Activated B cell treated with CpG ODN at 0.5 μM for 24 hours (primary cell): ENCODE measurements at regions not wholly inside any gene's neighbourhood (a gene's known extent, or its start where the extent isn't known, plus 50 kb on each side); places are given as distances from the start of the nearest gene placed in this dataset.

ENCODE experiments used
- ATAC-seq: fragments of 200-7000 bp; cut with Tn5 transposase; one replicate; pipeline ENCODE4 v1.10.0; 2021; ENCODE audit warnings: low read depth, mild to moderate bottlenecking, moderate library complexity
- CTCF ChIA-PET: fragments of 350-600 bp; sonication (Branson Sonifier 250); formaldehyde crosslinking; loops from one replicate; lab custom pipeline; 2021; ENCODE audit warnings: antibody characterized with exemption; lab: Charles Lee
- POLR2A ChIA-PET: fragments of 350-600 bp; sonication (Branson Sonifier 250); formaldehyde crosslinking; loops from one replicate; lab custom pipeline; 2021; ENCODE audit warnings: antibody characterized with exemption; lab: Charles Lee
- DNase-seq: peaks from one replicate; pipeline ENCODE4 v3.0.0; 2022
- H3K27ac Mint-ChIP-seq: one replicate; pipeline ENCODE4 v1.8.0; 2020; ENCODE audit warnings: mixed read lengths
- H3K27me3 Mint-ChIP-seq: one replicate; pipeline ENCODE4 v1.8.0; 2021; ENCODE audit warnings: mixed read lengths
- H3K36me3 Mint-ChIP-seq: one replicate; pipeline ENCODE4 v1.8.0; 2021; ENCODE audit warnings: low read depth, mixed read lengths
- H3K4me1 Mint-ChIP-seq: one replicate; pipeline ENCODE4 v1.8.0; 2021; ENCODE audit warnings: mixed read lengths
- H3K4me3 Mint-ChIP-seq: one replicate; pipeline ENCODE4 v1.8.0; 2020; ENCODE audit warnings: mild to moderate bottlenecking, mixed read lengths
- H3K9me3 Mint-ChIP-seq: one replicate; pipeline ENCODE4 v1.8.0; 2020; ENCODE audit warnings: mixed read lengths
- intact Hi-C: fragments of 100-400 bp; cut with micrococcal nuclease; formaldehyde crosslinking; loops from one replicate; pipeline ENCODE4 v1.15.1; 2024
- TF ChIP-seq, protein P1 (sequence below): fragments of 200-600 bp; IDR thresholded peaks from one replicate; pipeline ENCODE4 v1.8.0; 2022; ENCODE audit warnings: antibody characterized with exemption, mild to moderate bottlenecking

DNA sequence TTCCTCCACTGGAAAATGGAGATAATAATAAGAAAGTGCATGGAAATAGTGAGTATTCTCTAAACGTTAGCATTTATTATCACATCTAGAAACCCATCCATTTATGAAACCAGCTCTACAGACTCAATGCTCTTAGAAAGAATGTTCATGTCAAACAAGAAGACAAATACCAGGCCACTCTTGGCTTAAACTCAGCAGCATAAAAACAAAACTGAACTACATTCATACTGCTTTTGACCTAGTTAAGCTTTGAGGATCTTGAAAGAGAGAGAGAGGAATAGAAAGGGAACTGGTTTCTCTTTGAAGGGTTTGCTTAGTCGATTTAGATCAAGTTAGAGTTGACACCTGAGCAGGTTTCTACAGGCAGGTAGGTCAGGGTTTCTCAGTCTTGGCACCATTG lies 332.9 kb upstream of the PRKCQ start:
- DNase-seq: no peak
- Mint-ChIP-seq H3K36me3 (no peaks in the 10 kb centered on the region), H3K27me3 (no peaks in the 10 kb centered on the region), H3K4me3 (no peak overlapping the region), H3K27ac (no peak overlapping the region), H3K4me1 (peaks cover 10% of the 10 kb centered on the region), H3K9me3 (no peaks in the 10 kb centered on the region)
- intact Hi-C loops: no loop called here
- TF ChIP-seq, protein P1, sequence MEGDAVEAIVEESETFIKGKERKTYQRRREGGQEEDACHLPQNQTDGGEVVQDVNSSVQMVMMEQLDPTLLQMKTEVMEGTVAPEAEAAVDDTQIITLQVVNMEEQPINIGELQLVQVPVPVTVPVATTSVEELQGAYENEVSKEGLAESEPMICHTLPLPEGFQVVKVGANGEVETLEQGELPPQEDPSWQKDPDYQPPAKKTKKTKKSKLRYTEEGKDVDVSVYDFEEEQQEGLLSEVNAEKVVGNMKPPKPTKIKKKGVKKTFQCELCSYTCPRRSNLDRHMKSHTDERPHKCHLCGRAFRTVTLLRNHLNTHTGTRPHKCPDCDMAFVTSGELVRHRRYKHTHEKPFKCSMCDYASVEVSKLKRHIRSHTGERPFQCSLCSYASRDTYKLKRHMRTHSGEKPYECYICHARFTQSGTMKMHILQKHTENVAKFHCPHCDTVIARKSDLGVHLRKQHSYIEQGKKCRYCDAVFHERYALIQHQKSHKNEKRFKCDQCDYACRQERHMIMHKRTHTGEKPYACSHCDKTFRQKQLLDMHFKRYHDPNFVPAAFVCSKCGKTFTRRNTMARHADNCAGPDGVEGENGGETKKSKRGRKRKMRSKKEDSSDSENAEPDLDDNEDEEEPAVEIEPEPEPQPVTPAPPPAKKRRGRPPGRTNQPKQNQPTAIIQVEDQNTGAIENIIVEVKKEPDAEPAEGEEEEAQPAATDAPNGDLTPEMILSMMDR: no peak
- ChIA-PET POLR2A (no interaction called here), CTCF (interaction anchor here (1.0 kb wide), 1 partner anchor 504 kb away, joined by 3 read pairs; no protein-coding TSS in a partner anchor)
- no peak for ATAC-seq

DNA sequence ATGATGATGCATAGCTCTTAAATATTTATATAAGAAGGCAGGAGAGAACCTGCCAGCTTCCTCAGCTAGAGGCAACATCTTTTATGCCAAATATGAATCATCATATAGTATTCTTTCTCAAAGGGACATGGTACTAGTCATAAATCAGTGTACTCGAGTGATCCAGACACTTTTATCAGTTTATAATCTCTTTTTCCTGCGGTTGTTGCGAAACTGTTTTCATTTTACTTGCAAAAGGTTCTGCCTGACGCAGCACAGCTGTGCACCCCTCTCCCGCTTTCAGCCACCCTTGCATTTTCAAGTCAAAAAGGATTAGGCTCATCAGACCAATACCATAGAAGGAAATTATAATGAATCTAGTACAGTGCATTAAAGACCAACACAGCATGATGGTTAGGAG lies 332.3 kb upstream of the PRKCQ start:
- ChIA-PET POLR2A (no interaction called here), CTCF (no interaction called here)
- intact Hi-C loops: no loop called here
- no peaks in the 10 kb centered on the region for H3K36me3 Mint-ChIP-seq
- no peak overlapping the region for H3K4me3 Mint-ChIP-seq
- DNase-seq (no peak), ATAC-seq (no peak)
- TF ChIP-seq, protein P1: no peak
- peaks cover 10% of the 10 kb centered on the region for H3K4me1 Mint-ChIP-seq
- no peaks in the 10 kb centered on the region for H3K27me3 Mint-ChIP-seq
- no peak overlapping the region for H3K27ac Mint-ChIP-seq
- H3K9me3 Mint-ChIP-seq: no peaks in the 10 kb centered on the region

GRCh38 chr10:6912021-6912420 lies 331.9 kb upstream of the PRKCQ start:
- peaks cover 8% of the 10 kb centered on the region for H3K4me1 Mint-ChIP-seq

DNA sequence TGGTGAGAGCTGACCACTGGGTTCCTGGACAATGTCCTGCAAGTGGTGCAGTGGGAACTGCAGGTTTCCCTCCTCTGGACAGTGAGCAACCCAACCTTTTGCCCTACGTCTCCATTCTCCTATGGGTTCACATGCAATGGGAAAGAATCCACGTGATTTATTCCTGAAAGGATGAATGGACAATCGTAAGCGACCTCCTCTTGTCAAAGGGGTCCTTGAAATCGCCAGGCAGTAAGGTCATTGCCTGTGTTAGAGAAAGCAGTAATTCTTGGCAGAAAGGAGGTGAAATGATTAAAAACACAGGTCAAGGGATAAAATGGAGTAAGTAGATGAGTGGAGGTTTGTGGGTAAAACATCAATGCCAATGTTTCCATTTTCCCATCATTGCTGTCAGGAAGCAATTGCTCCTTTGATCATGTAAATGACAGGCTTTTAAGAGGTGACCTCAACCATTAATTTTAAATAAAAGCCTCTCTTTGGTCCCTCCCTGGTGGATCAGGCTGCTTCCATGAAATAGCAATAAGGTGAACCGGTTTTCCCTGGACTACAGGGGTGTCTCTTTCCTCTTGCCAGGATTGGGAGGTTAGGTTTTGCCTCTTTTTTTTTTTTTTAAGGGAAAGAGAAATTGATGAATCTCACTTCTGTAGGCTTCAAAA lies 330.0 kb upstream of the PRKCQ start:
- ATAC-seq (no peak), DNase-seq (no peak)
- Mint-ChIP-seq H3K27me3 (no peaks in the 10 kb centered on the region), H3K9me3 (peaks cover 2% of the 10 kb centered on the region), H3K4me1 (no peaks in the 10 kb centered on the region), H3K36me3 (no peaks in the 10 kb centered on the region), H3K27ac (no peak overlapping the region), H3K4me3 (no peak overlapping the region)
- TF ChIP-seq, protein P1: no peak
- CTCF ChIA-PET: no interaction called here
- POLR2A ChIA-PET: no interaction called here
- intact Hi-C loops: no loop called here

More at GRCh38 chr10:6912021-6912420, 331.9 kb upstream of the PRKCQ start:
- no peak overlapping the region for H3K27ac Mint-ChIP-seq
- CTCF ChIA-PET: no interaction called here
- POLR2A ChIA-PET: no interaction called here
- no peak overlapping the region for H3K4me3 Mint-ChIP-seq
- DNase-seq: no peak
- no peaks in the 10 kb centered on the region for H3K36me3 Mint-ChIP-seq
- ATAC-seq: no peak
- intact Hi-C loops: no loop called here
- TF ChIP-seq, protein P1: no peak
- no peaks in the 10 kb centered on the region for H3K27me3 Mint-ChIP-seq
- no peaks in the 10 kb centered on the region for H3K9me3 Mint-ChIP-seq

- DNase-seq: no peak
- CTCF ChIA-PET: no interaction called here
- TF ChIP-seq, protein P1: no peak
- no peak overlapping the region for H3K27ac Mint-ChIP-seq
- no peak overlapping the region for H3K4me3 Mint-ChIP-seq
- H3K27me3 Mint-ChIP-seq: peaks cover 2% of the 10 kb centered on the region
- H3K4me1 Mint-ChIP-seq: no peaks in the 10 kb centered on the region
- intact Hi-C loops: no loop called here
- H3K9me3 Mint-ChIP-seq: peaks cover 13% of the 10 kb centered on the region
- H3K36me3 Mint-ChIP-seq: no peaks in the 10 kb centered on the region
- POLR2A ChIA-PET: no interaction called here
- ATAC-seq: no peak
Observed at GRCh38 chr10:6907877-6908530, 327.9 kb upstream of the PRKCQ start.
